ENCODE measurements at regions not wholly inside any gene's neighbourhood (a gene's known extent, or its start where the extent isn't known, plus 50 kb on each side); places are given as distances from the start of the nearest gene placed in this dataset.
"Not testable (repeated sequence)": the region's sequence is repeated elsewhere in the genome, so short reads cannot be mapped to it uniquely, and the experiment has no call there.

GRCh38 chr1:56097713-56098112, 481.6 kb downstream of the PLPP3 start:
- no peak for DNase-seq

- no peak for DNase-seq
Observed at GRCh38 chr1:56095696-56096665, 483.4 kb downstream of the PLPP3 start.

- DNase-seq, result no peak
Observed at GRCh38 chr1:56094168-56094567, 485.2 kb downstream of the PLPP3 start.

- no peak for DNase-seq
Observed at GRCh38 chr1:56092684-56093570, 486.4 kb downstream of the PLPP3 start.

- not testable (repeated sequence) for DNase-seq
Observed at GRCh38 chr1:56089826-56090225, 489.5 kb downstream of the PLPP3 start.

DNA sequence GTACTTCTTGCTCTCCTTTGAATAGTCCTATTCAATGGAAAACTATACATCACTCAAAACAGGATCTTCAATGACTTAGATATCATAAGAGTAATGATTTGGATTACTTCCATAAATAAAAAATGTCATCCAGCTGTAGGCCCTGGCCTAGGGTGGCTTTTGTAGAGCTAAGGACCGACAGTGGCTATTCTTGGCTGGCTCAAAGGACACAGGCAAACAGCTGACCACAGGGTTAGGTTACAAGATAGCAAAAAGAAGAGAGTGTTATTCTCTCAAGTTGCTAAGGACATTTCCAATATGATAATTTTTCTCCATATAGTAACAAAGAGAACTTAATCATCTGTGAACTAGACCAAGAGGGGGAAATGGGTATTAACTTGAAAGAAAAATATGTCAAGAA, 495.1 kb downstream of the PLPP3 start:
- DNase-seq, result no peak

DNA sequence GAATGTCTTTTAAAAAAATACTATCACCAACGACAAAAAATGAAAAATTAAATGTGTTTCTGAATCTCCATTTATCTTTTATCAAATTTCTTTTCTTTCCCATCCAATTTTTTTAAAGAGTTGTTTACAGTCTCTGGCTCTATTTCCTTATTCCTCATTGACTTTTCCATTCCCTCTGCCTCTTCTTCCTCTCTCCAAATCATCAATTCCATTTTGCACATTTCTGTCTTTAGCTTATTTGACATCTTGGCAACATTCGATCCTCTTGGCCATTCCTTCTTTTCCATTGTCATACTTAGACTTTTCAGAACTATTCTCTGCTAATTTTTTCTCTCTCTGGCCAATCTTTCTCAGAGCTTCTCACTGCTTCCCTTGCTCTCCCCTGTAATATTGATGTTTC, 497.6 kb downstream of the PLPP3 start:
- DNase-seq, result no peak

GRCh38 chr1:56081173-56081572, 498.2 kb downstream of the PLPP3 start:
- DNase-seq, result no peak

GRCh38 chr1:56080123-56080522, 499.2 kb downstream of the PLPP3 start:
- DNase-seq, result no peak

GRCh38 chr1:56079391-56079790, 500.0 kb downstream of the PLPP3 start:
- no peak for DNase-seq

GRCh38 chr1:56077206-56077605, 502.2 kb downstream of the PLPP3 start:
- DNase-seq, result no peak

DNA sequence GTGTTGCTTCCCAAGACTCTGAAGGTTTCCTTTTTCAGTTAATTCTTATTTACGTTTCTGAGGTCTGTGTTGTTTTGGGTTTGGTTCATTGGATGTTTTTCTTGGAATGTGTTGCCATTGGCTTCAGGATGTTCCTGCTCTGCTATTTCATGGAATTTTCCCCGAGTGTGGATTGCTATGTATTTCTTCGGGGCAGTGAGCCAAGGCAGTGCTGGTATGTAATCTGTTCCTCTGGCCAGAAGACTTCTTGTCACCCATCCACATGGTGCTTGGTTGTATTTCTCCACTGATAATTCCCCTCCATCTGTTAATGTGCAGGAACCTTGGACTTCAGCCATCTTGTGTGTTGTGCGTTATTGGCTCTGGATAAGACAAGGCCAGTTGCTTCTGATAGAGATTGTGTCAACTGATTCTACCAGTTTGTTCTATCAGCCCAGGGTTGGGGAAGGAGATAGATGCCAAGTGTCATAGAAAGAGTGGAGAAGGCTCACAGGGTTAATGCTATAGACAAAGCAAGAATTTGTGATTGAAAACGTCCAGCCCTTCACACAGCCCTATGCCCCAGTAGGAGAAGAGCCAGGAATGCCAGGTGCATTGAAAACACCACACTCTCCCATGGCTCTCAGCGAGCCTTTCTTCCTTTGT, 505.2 kb downstream of the PLPP3 start:
- DNase-seq, result no peak

DNA sequence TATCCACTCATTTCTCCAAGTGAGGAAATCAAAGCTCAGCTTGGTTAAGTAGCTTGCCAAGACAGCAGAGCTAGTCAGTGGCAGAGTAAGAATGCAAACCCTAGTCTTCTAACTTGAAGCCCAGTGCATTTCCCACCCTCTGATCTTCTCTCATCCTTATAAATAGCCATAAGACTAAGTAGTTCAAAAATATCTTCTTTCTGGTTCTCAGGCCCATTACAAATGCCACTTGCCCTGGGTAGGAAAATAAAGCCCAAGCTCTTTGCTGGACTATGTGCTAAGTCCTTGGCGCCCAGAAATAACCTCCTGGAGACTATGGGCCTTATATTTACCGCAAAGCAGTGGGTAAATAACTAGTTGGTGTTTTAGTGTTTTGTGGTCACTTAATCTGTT, 505.8 kb downstream of the PLPP3 start:
- DNase-seq, result no peak

DNA sequence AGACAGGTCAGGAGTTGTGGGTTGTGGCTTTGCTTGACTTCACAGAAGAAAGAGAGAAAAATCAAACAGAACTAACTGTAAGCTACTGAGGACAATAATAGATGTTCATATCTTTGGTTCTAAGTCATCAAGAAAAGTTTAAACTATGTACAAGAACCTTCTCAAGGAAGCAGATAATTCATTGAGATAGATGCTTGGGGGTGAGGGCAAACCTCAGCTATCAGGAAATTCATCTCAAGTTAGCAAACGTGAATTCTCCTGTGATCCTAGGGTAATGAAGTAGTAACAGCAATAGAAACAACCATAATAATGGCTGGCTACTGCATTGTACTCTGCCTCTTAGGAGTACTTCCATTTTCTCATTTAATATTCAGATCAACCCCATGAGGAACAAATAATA, 506.2 kb downstream of the PLPP3 start:
- DNase-seq, result no peak

DNA sequence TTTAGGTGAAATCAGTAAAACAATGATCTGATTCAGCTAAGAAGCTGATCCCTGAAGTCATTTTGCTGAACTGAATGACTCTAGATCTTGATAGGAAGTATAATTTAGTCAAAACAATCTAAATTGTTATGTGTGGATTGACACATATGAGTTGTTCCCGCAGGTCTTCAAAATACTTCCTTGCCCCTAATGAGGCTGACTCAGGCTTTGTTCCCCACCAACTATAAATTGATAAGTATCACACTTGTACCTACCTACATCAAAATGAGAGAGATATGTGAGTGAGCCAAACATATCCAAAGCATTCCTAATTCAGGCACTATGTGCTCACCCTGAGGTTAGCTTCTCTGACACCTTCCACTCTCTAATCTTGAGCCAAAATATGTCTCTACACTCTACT, 507.1 kb downstream of the PLPP3 start:
- DNase-seq, result no peak

DNA sequence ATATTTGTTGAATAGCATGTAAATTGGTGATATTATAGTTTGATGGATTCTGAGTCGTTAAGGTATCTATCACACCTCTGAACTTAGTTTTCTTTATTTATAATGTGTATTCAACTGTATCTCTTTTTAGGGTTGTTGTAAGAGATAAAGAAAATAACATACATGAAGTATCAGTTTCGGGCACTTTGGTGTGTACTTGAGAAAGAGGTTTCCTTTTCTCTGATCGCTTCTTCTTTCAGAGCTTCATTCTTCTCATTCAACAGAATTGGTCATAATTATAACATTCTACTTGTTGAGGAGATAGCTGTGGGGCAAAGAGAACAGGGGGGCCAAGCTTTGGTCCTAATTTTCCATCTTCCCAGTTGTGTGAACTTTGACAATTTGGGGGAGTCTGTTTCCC, 508.0 kb downstream of the PLPP3 start:
- DNase-seq, result no peak

GRCh38 chr1:56070601-56071000, 508.8 kb downstream of the PLPP3 start:
- no peak for DNase-seq

DNA sequence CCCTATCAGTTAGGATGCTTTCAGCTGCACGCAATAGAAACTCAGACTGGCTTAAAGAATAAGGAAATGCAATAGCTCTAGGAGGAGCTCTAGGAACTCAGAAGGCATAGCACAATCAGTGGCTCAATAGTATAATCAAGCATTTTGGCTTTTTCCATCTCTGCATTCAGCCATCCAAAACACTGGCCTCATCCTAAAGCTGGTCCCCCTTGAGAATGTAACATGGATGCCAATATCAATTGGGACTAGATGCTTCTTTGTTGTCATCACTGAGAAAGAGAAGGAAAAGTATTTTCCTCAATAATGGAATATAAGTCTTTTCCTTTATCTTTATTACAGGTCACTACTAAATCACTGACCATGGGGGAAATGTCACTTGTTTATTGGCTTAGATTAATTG, 509.5 kb downstream of the PLPP3 start:
- no peak for DNase-seq

DNA sequence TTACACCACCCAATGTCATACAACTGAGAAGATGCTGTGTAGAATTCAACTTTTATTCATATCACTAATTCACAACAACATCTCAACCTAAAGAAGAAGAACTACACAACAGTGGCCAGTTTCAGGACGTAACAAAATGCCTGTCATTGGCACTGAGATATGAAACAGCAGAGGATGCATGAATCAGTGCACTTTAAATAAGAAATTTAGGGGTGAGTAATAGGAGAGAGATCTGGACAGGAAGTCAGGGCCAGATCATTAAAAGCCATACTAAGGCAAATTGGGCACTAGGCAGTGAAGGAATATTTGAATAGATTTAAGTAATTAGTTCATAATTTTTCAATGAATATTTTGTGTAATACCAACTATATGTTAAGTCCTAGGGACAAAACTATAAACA, 510.5 kb downstream of the PLPP3 start:
- DNase-seq, result no peak

DNA sequence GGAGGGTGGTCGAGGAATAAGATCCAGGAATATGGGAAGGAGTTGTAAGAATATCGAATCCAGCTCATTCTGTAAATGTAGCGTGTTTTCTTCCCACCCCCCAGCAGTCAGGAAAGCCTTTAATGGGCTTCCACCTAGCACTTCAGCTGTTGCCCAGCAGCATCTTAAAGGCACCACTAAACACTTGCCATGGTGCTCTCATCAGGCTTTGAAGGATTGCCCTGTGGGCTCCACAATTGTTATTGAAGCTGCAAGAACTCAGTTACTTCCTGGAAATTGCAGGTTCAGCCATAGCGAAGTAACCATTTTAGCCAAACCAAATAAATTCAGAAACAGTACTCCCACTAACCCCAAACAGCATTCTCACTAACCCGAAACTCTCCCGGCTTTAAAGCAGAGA, 511.2 kb downstream of the PLPP3 start:
- DNase-seq, result no peak

DNA sequence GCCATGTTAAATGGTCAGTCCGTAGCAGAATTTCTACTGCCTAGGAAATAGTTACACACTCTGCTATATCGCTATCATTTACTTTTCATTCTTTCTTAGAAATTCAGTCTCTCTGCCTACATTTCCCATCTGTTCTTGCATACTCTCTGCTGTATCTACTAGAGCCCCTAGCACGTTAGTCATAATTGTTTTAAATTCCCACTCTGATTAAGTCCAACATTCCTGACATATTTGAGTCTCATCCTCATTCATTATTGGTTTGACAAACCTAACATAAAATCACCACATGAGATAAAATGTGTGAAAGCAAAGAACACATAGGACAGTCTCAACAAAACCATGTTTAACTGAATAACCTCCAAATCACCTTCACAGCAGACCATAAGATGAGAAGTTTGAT, 513.6 kb downstream of the PLPP3 start:
- no peak for DNase-seq

GRCh38 chr1:56064705-56065104, 514.7 kb downstream of the PLPP3 start:
- DNase-seq, result no peak

DNA sequence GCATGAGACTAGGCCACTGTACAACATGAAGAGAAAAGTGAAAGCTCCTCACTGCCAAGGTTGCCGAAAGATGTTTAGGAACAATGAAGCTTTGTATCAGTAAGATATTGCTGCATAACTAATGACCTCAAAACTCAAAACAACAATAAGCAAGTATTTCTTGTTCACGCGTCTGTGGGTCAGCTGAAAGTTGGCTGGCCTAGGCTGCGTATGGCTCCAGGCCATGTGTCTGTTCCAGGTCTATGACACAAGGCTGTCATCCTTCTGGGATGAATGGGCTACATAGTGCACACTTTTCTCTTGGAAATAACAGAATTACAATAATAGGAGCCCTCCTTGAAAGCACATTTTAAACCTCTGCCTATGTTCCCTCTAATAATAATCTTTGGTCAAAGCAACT, 515.9 kb downstream of the PLPP3 start:
- no peak for DNase-seq
